ENCODE measurements at regions not wholly inside any gene's neighbourhood (a gene's known extent, or its start where the extent isn't known, plus 50 kb on each side); places are given as distances from the start of the nearest gene placed in this dataset.
A peak's percentile ranks its signal among the peaks of the same experiment; 100 is the strongest.
"Not testable (repeated sequence)": the region's sequence is repeated elsewhere in the genome, so short reads cannot be mapped to it uniquely, and the experiment has no call there.

GRCh38 chrX:65846974-65847373 lies 179.5 kb downstream of the MSN start:
- TF ChIP-seq TAF1 (IDR thresholded peaks at IDR 0.05; ENCODE audit: borderline replicate concordance, low read depth, low read length) (no peak), POLR2A (IDR thresholded peaks at IDR 0.05; ENCODE audit: low read depth, low read length) (no peak)
- DNase-seq (ENCODE audit: insufficient read length) (no peak), FAIRE-seq (no peak)

DNA sequence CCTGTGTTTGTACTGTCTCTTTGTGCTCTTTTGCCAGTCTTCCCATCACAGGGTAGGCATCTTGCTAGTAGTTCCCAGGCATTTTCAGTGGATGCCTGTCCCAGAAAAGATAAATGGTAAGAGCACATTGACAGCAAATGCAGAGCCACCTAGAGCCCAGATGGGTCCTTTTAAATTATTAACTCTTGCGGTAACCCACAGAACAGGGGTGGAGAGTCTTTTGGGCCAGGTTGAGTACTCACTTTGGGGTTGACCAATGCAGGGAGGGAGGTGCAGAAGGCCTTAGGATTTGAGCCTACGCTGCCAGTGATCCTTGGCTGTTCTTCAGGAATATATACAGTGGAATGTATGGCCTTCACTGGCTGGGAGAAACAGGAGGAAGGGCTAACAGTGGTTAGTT lies 173.8 kb downstream of the MSN start:
- FAIRE-seq = no peak
- TF ChIP-seq POLR2A (IDR thresholded peaks at IDR 0.05; ENCODE audit: low read depth, low read length) = no peak
- TF ChIP-seq POLR2AphosphoS5 (IDR thresholded peaks at IDR 0.05; ENCODE audit: low read depth, low read length) = no peak
- no peak for TF ChIP-seq TAF1 (IDR thresholded peaks at IDR 0.05; ENCODE audit: borderline replicate concordance, low read depth, low read length)
- DNase-seq (ENCODE audit: insufficient read length) = no peak

DNA sequence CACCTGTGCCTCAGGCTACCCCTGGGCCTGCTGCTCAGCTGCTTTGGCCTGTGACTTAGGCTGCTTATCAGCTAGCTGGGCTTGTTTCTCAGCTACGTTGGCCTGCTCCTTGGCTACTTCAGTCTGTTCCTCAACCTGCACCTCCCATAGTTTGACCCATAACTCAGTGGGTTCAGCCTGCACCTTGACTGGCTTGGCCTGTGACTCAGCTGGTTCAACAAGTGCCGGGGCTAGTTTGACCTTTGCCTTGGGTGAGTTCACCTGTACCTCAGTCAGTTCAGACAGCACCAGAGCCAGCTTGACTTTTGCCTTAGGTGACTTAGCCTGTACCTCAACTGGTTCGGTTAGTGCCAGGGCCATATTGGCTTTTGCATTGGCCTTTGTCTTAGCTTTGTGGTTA lies 171.2 kb downstream of the MSN start:
- FAIRE-seq (no peak), DNase-seq (ENCODE audit: insufficient read length) (no peak)
- TF ChIP-seq POLR2AphosphoS5 (IDR thresholded peaks at IDR 0.05; ENCODE audit: low read depth, low read length) = no peak
- TF ChIP-seq TAF1 (IDR thresholded peaks at IDR 0.05; ENCODE audit: borderline replicate concordance, low read depth, low read length) = no peak
- TF ChIP-seq POLR2A (IDR thresholded peaks at IDR 0.05; ENCODE audit: low read depth, low read length) = no peak

DNA sequence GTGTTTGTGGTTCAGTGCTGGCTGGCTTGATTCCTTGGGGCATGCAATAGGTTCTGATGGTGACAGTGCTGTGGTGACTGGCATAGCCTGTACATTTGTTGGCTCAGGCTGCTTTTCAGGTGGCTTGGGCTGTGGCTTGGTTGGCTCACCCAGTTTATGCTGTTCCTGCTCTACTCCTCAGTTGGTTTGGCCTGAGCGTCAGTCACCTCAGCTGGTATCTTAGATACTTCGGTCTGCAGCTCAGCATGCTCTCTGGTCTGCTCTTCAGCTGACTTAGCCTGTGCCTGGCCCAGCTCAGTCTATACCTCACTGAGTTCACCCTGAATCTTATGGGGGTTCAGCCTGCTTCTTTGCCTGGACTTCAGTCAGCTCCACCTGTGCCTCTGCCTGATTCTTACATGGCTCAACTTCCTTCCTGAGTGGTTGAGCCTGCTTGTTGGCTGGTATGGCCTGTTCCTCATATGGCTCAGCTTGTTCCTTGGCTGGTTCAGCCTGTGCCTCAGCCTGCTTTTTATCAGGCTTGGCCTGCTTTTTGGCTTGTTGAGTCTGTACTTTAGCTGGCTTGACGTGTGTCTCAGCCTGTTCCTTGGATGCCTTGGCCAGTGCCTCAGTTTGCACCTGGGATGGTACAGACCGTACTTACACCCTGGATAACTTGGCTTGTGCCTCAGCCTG lies 170.6 kb downstream of the MSN start:
- DNase-seq (ENCODE audit: insufficient read length) (no peak), FAIRE-seq (no peak)
- no peak for TF ChIP-seq TAF1 (IDR thresholded peaks at IDR 0.05; ENCODE audit: borderline replicate concordance, low read depth, low read length)

DNA sequence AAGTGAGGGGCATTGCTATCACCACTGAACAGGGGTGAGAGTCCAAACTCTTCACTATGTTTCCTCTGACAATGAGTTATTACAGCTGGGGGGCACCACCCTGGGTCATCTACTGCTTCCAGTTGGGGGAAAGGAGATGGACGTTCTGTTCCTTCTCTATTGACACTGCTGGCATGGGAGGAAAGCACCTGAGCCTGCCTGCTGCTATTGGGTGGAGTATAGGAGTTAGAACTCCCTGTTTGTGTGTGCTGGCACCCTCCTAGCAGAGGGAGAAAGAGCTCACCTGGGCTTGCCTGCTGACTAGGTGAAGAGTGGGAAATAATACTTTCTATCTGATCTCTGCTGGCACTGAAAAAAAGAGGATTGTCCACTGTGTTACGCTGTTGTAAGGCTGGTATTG lies 163.8 kb downstream of the MSN start:
- TF ChIP-seq POLR2AphosphoS5 (IDR thresholded peaks at IDR 0.05; ENCODE audit: low read depth, low read length) (no peak), POLR2A (IDR thresholded peaks at IDR 0.05; ENCODE audit: low read depth, low read length) (no peak), TAF1 (IDR thresholded peaks at IDR 0.05; ENCODE audit: borderline replicate concordance, low read depth, low read length) (no peak)
- no peak for FAIRE-seq

DNA sequence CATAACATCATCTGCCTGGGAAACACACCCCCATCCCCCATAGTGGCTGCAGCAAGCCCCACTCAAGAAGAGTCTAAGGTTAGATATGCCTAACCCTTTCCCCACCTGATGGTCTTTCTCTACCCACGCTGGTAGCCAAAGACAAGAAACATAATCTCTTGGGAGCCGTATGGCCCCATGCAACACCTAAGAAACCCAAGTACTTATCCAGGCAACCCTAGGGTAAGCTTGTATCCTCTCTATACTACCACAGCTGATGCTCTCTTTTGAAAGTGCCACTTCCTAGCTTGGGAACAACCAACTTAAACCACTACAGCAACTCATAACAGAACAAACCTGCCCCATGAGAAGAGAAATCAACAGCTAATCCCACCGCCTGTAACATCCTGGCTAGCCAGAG lies 161.1 kb downstream of the MSN start:
- FAIRE-seq (no peak), DNase-seq (ENCODE audit: insufficient read length) (no peak)
- TF ChIP-seq POLR2A (IDR thresholded peaks at IDR 0.05; ENCODE audit: low read depth, low read length) (no peak), TAF1 (IDR thresholded peaks at IDR 0.05; ENCODE audit: borderline replicate concordance, low read depth, low read length) (no peak), POLR2AphosphoS5 (IDR thresholded peaks at IDR 0.05; ENCODE audit: low read depth, low read length) (no peak)

More for the DNA sequence above, 163.8 kb downstream of the MSN start:
- DNase-seq (ENCODE audit: insufficient read length) = no peak

- FAIRE-seq; DNase-seq (ENCODE audit: insufficient read length): not testable (repeated sequence)
These were observed 157.8 kb downstream of the MSN start for GRCh38 chrX:65825226-65825625.

DNA sequence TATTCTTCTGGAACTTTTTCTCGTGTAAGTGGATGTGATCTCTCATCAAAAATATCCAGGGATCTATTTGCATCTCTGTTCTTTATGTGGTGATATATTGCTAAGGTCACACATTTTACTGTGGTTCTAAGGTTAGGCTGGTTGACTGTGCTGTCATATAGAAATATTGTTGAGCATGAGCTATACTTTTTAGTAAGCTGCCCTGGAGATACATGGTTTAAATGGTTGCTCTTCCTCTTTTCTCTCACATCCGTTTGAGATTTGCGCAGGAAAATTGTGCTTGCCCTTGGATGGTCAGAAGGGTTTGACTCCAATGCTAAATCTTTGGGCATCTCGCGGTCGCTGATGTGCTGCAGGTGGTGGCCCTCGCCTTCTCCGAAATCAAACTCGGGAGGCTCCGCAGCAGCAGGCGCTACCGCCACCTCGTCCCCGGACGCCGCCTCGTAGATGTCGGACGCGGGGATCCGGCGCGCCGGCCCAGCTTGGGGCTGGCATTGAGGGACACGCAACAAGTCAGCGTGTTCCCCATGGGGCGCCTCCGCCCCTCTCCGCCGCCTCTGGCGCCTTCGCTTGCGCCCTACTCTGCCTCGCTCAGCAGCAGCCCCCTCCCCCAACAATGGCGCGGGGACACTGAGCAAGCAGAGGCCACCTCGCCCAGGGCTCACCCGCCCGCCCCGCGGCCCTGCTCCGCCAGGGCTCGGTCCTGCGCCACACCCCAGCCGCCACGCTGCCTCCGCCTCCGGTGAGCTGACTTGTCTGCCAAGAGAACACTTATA lies 154.5 kb downstream of the MSN start:
- FAIRE-seq = no peak
- TF ChIP-seq POLR2A (IDR thresholded peaks at IDR 0.05; ENCODE audit: low read depth, low read length) (no peak), POLR2AphosphoS5 (IDR thresholded peaks at IDR 0.05; ENCODE audit: low read depth, low read length) (no peak)

DNA sequence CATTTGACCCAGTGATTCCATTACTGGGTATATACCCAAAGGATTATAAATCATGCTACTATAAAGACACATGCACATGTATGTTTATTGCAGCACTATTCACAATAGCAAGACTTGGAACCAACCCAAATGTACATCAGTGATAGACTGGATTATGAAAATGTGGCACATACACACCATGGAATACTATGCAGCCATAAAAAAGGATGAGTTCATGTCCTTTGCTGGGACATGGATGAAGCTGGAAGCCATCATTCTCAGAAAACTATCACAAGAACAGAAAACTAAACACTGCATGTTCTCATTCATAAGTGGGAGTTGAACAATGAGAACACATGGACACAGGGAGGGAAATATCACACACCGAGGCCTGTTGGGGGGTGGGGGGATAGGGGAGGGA lies 152.5 kb downstream of the MSN start:
- not testable (repeated sequence) for FAIRE-seq; DNase-seq (ENCODE audit: insufficient read length)

More for the DNA sequence above, 154.5 kb downstream of the MSN start:
- peak; percentile 11 for DNase-seq (ENCODE audit: insufficient read length)

- no peak for DNase-seq (ENCODE audit: insufficient read length)
- FAIRE-seq = no peak
- TF ChIP-seq POLR2A (IDR thresholded peaks at IDR 0.05; ENCODE audit: low read depth, low read length) (no peak), POLR2AphosphoS5 (IDR thresholded peaks at IDR 0.05; ENCODE audit: low read depth, low read length) (no peak), TAF1 (IDR thresholded peaks at IDR 0.05; ENCODE audit: borderline replicate concordance, low read depth, low read length) (no peak)
These were observed 145.8 kb downstream of the MSN start for GRCh38 chrX:65813245-65813644.

DNA sequence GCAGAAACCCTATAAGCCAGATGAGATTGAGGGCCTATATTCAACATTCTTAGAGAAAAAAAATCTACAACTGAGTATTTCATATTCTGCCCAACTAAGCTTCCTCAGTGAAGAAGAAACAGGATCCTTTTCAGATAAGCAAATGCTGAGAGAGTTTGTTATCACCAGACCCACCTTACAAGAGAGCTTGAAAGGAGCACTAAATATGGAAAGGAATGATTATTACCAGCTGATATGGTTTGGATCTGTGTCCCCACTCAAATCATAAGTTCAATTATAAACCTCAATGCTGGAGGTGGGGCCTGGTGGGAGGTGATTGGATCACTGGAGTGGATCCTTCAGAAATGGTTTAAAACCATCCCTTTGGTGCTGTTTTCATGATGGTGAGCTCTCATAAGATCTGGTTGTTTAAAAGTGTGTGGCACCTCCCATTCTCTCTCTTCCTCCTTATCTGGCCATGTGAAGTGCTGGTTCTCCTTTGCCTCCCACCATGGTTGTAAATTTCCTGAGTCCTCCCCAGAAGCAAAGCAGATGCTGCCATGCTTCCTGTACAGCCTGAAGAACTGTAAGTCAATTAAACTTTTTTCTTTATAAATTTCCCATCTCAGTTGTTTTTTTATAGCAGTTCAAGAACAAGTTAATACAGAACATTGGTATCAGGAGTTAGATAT lies 144.2 kb downstream of the MSN start:
- no peak for DNase-seq (ENCODE audit: insufficient read length)
- no peak for TF ChIP-seq POLR2AphosphoS5 (IDR thresholded peaks at IDR 0.05; ENCODE audit: low read depth, low read length)
- no peak for TF ChIP-seq TAF1 (IDR thresholded peaks at IDR 0.05; ENCODE audit: borderline replicate concordance, low read depth, low read length)
- no peak for FAIRE-seq

Data from GM12892 (cell line).